ENCODE measurements at regions not wholly inside any gene's neighbourhood (a gene's known extent, or its start where the extent isn't known, plus 50 kb on each side); places are given as distances from the start of the nearest gene placed in this dataset.

DNA sequence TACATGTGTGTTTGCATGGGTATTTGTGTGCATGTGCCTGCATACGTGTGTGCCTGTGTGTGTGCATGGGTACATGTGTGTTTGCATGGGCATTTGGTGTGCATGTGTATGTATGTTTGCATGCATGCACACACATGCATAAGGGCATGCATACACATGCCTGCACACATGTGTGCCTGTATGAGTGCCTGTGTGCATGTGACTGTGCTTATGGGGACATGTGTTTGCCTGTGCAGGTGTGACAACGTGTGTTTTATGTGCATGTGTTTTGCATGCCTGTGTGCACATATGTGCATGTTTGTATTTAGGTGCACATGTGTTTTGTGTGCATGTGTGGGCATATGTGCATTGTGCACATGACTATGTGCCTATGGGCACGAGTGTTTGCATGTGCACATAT is 165.7 kb downstream of the ERMARD start:
- peak overlapping the region; percentile 58 for H3K4ac ChIP-seq (replicated peaks; ENCODE audit: insufficient read length, low read depth, low read length)
- no peak overlapping the region for H3K56ac ChIP-seq (replicated peaks; ENCODE audit: insufficient read length, low read depth, low read length)
- no peak overlapping the region for H2BK20ac ChIP-seq (ENCODE audit: low read length)
- no peak overlapping the region for H3K27ac ChIP-seq (ENCODE audit: low read depth, low read length)
- no peak overlapping the region for H3K23ac ChIP-seq (ENCODE audit: insufficient read length)
- no peak overlapping the region for H4K5ac ChIP-seq (ENCODE audit: insufficient read length, low read depth, low read length)
- no peak overlapping the region for H2AK5ac ChIP-seq (ENCODE audit: low read depth, low read length)
- no peaks in the 10 kb centered on the region for H3K27me3 ChIP-seq (replicated peaks in 1 of 4; ENCODE audit: control insufficient read depth in 3 of 4, extremely low read depth in 1 of 4, insufficient read depth in 3 of 4, low read length in 3 of 4)
- no peak overlapping the region for H2BK12ac ChIP-seq (ENCODE audit: low read depth, low read length)
- H4K20me1 ChIP-seq (replicated peaks in 1 of 2; ENCODE audit: control insufficient read depth in 1 of 2, insufficient read depth in 2 of 2, low read length in 2 of 2): no peaks in the 10 kb centered on the region
- DNase-seq (ENCODE audit: low read depth in 1 of 2, low spot score in 2 of 2) (no peak), FAIRE-seq (no peak)
- no peak overlapping the region for H3K4me3 ChIP-seq (ENCODE audit: extremely low read depth in 1 of 4, insufficient read depth in 2 of 4, low read depth in 3 of 4, low read length in 4 of 4)
- H2BK5ac ChIP-seq (ENCODE audit: low read depth, low read length): no peak overlapping the region
- ChIA-PET CTCF (ENCODE audit: partially characterized antibody) (interaction anchor here (1.3 to 1.5 kb wide), 2 partner anchors 13 to 127 kb away, joined by 3 read pairs; no protein-coding TSS in a partner anchor), POLR2A (ENCODE audit: partially characterized antibody) (no interaction called here)
- H3K36me3 ChIP-seq (ENCODE audit: control insufficient read depth in 2 of 4, insufficient read depth in 4 of 4, low read length in 3 of 4): no peaks in the 10 kb centered on the region; a peak in 1 of 8 replicates
- no peak overlapping the region for H2BK15ac ChIP-seq (ENCODE audit: low read length)
- H4K91ac ChIP-seq (replicated peaks; ENCODE audit: insufficient read length, low read length): no peak overlapping the region
- no peak overlapping the region for H2AFZ ChIP-seq (ENCODE audit: low read length)
- WGBS, 2 experiments (ENCODE audit: extremely low coverage in 1 of 2, insufficient coverage in 1 of 2, insufficient read length in 1 of 2, insufficient replicate concordance in 2 of 2, low coverage in 1 of 2, low lambda C conversion rate in 2 of 2, missing lambda C conversion rate in 1 of 2): 90% methylated on average over 3 of the region's 3 CpGs; no CpG with 5 or more reads in 1 of the 2 experiments
- H3K23me2 ChIP-seq (ENCODE audit: low read depth, low read length): no peaks in the 10 kb centered on the region; the same call in 1 of the 2 replicates
- no peak for TF ChIP-seq PHF8 (conservative IDR thresholded peaks at IDR 0.05; ENCODE audit: low read depth, low read length)
- TF ChIP-seq RXRA (IDR thresholded peaks at IDR 0.05; ENCODE audit: insufficient read depth, low read depth, low read length): no peak
- TF ChIP-seq CBX5 (IDR thresholded peaks at IDR 0.05; ENCODE audit: low read depth, low read length): no peak
- TF ChIP-seq JUN (IDR thresholded peaks at IDR 0.05; ENCODE audit: low read depth, low read length): no peak
- TF ChIP-seq, protein P1, sequence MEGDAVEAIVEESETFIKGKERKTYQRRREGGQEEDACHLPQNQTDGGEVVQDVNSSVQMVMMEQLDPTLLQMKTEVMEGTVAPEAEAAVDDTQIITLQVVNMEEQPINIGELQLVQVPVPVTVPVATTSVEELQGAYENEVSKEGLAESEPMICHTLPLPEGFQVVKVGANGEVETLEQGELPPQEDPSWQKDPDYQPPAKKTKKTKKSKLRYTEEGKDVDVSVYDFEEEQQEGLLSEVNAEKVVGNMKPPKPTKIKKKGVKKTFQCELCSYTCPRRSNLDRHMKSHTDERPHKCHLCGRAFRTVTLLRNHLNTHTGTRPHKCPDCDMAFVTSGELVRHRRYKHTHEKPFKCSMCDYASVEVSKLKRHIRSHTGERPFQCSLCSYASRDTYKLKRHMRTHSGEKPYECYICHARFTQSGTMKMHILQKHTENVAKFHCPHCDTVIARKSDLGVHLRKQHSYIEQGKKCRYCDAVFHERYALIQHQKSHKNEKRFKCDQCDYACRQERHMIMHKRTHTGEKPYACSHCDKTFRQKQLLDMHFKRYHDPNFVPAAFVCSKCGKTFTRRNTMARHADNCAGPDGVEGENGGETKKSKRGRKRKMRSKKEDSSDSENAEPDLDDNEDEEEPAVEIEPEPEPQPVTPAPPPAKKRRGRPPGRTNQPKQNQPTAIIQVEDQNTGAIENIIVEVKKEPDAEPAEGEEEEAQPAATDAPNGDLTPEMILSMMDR (IDR thresholded peaks at IDR 0.05; ENCODE audit: control extremely low read depth in 1 of 3, insufficient read depth in 1 of 3, low read depth in 1 of 3, low read length in 3 of 3): no peak
- H3K79me2 ChIP-seq (ENCODE audit: control insufficient read depth in 1 of 2, insufficient read depth in 2 of 2, low read length in 2 of 2): no peaks in the 10 kb centered on the region
- H3K4me2 ChIP-seq (ENCODE audit: insufficient read depth in 1 of 2, low read depth in 2 of 2, low read length in 2 of 2): no peak overlapping the region
- H3K9ac ChIP-seq (replicated peaks in 1 of 4; ENCODE audit: extremely low read depth in 1 of 4, low read depth in 3 of 4, low read length in 3 of 4): no peak overlapping the region
- H3K79me1 ChIP-seq (ENCODE audit: low read depth, low read length): 0 out of 2 replicates have a peak, but pooled peaks cover 2% of the 10 kb centered on the region
- H2BK120ac ChIP-seq (replicated peaks; ENCODE audit: low read depth, low read length): no peak overlapping the region
- H4K8ac ChIP-seq (ENCODE audit: extremely low read depth, insufficient read depth, low read length): no peak overlapping the region; the same call in 1 of the 2 replicates
- H3K14ac ChIP-seq (ENCODE audit: insufficient read length): peak overlapping the region; percentile 25
- H3K4me1 ChIP-seq (replicated peaks in 1 of 4; ENCODE audit: control insufficient read depth in 3 of 4, insufficient read depth in 4 of 4, low read length in 3 of 4): no peaks in the 10 kb centered on the region; a peak in 1 of 7 replicates
- no peak overlapping the region for H3K18ac ChIP-seq (ENCODE audit: extremely low read depth, low read length)
- no peaks in the 10 kb centered on the region; a peak in 1 of 4 replicates for H3K9me3 ChIP-seq (ENCODE audit: insufficient read depth in 2 of 2, low read depth in 1 of 2, low read length in 1 of 2)

Data from H1 (cell line).